Stimulated activated naive CD8-positive, alpha-beta T cell treated with anti-CD3 and anti-CD28 coated beads, Interleukin-15, Interleukin-2, amounts not matched to agents 100 ng/mL and 50 ng/mL, for 24 hours (primary cell): ENCODE measurements at regions not wholly inside any gene's neighbourhood (a gene's known extent, or its start where the extent isn't known, plus 50 kb on each side); places are given as distances from the start of the nearest gene placed in this dataset.

Experiments
- H3K27ac Mint-ChIP-seq: one replicate; pipeline ENCODE4 v1.8.0; 2021; ENCODE audit warnings: mild to moderate bottlenecking, mixed read lengths
- H3K27me3 Mint-ChIP-seq: one replicate; pipeline ENCODE4 v1.8.0; 2021; ENCODE audit warnings: mixed read lengths
- H3K36me3 Mint-ChIP-seq: one replicate; pipeline ENCODE4 v1.8.0; 2021; ENCODE audit warnings: low read depth, mixed read lengths
- H3K4me1 Mint-ChIP-seq: one replicate; pipeline ENCODE4 v1.8.0; 2021; ENCODE audit warnings: low read depth, mixed read lengths
- H3K4me3 Mint-ChIP-seq: one replicate; pipeline ENCODE4 v1.8.0; 2021; ENCODE audit warnings: mild to moderate bottlenecking, mixed read lengths
- H3K9me3 Mint-ChIP-seq: one replicate; pipeline ENCODE4 v1.8.0; 2021; ENCODE audit warnings: mixed read lengths

DNA sequence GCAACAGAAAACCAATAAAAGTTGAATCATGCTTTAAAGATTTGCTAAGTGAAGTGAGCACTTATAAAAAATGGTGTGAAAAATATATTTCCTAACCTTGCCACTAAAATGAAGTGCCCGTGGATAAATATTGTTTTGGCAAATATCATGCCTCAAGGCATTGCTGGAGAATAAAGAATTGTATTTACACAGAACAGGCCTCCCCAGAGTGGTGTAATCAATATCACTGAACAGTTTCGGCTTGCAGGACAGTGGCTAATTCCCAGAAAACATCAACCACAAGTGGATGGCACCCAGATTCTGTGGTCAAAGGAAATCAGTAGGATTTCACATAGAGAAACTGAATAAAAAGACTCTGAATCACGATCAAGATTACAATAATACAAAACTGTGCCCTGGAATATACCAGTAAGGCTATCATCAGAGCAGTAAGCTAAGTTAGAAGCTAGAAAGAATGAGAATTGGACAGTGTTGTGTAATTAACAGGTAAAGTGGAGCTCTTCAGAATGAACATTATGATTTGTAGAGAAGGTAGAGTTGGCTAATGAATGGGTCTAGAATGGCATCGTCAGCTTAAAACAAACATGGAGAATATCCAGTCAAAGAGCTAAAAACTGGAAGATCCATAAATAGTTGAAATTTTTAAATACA lies 1026.9 kb upstream of the ADGRB3 start:
- Mint-ChIP-seq H3K27me3 (no peaks in the 10 kb centered on the region), H3K4me3 (no peak overlapping the region), H3K4me1 (no peaks in the 10 kb centered on the region), H3K27ac (no peak overlapping the region), H3K36me3 (no peaks in the 10 kb centered on the region), H3K9me3 (peaks cover 15% of the 10 kb centered on the region)

DNA sequence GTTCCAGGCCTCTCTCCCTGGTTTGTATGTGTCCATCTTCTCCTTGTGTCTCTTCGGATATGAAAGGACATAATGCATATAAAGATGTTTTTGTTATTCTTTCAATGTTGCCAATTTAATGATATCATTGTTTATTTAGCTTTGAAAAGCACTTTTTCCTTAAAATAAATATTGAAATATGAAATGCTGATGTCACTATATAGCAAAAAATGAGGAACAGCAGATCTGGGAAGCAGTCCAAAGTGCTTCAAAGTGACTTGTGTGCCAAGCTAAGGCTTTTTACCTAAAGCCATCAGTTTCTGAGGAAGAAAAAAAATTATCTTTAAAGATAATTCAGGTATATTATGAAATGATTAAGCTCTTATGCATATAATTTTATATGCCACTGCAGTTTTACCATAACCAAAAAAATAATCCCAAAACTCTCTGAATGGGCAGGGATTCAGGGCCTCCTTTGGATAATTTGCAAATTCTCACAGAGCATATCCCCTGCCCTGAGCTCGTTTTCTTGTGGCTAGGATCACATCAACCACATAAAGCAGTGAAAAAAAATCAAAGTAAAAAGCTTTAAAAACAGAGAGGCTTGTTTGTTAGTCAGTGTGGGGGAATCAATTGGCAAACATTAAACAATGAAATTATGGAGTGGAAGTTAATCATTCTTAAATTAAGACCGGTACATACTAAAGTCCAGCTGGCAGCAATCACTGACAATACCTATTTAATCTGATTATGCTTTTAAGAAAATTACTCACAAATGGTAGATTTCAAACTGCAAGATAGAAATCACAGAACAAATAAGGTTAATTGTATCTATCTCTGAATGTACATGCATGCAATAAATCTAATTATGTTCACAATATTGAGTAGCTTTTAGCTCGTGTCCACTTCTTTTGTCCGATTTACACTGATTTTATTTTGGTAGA lies 1027.9 kb upstream of the ADGRB3 start:
- Mint-ChIP-seq H3K4me3 (no peak overlapping the region), H3K9me3 (peaks cover 8% of the 10 kb centered on the region), H3K36me3 (no peaks in the 10 kb centered on the region), H3K27ac (no peak overlapping the region), H3K27me3 (no peaks in the 10 kb centered on the region), H3K4me1 (no peaks in the 10 kb centered on the region)

- Mint-ChIP-seq H3K4me3 (no peak overlapping the region), H3K27ac (no peak overlapping the region), H3K36me3 (no peaks in the 10 kb centered on the region), H3K27me3 (no peaks in the 10 kb centered on the region), H3K9me3 (peaks cover 4% of the 10 kb centered on the region), H3K4me1 (no peaks in the 10 kb centered on the region)
Measured at GRCh38 chr6:67594366-67594765, 1040.7 kb upstream of the ADGRB3 start.

- no peak overlapping the region for H3K27ac Mint-ChIP-seq
- no peak overlapping the region for H3K4me3 Mint-ChIP-seq
- no peaks in the 10 kb centered on the region for H3K4me1 Mint-ChIP-seq
- H3K36me3 Mint-ChIP-seq: no peaks in the 10 kb centered on the region
- peaks cover 4% of the 10 kb centered on the region for H3K9me3 Mint-ChIP-seq
- no peaks in the 10 kb centered on the region for H3K27me3 Mint-ChIP-seq
Measured at GRCh38 chr6:67593247-67593646, 1041.8 kb upstream of the ADGRB3 start.

DNA sequence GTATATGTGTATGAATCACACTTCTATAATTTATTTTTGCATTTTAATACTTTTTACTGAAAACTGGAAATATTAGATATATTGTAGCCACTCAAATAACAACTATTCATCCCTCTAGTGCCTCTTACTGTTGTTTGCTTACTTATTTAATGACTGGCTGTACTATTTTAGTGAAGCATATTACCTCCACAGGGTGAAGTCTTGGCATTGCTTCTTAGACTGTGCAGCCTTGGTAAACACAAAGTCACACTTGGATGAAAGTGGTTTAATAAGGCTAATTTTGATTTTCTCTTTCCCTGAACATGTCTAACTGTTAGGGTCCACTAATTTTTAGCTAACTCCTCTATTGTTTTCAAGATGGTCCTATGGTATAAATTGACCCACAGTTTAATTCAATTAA lies 1043.2 kb upstream of the ADGRB3 start:
- H3K9me3 Mint-ChIP-seq: peaks cover 4% of the 10 kb centered on the region
- no peaks in the 10 kb centered on the region for H3K27me3 Mint-ChIP-seq
- H3K36me3 Mint-ChIP-seq: no peaks in the 10 kb centered on the region
- no peak overlapping the region for H3K27ac Mint-ChIP-seq
- H3K4me1 Mint-ChIP-seq: no peaks in the 10 kb centered on the region
- H3K4me3 Mint-ChIP-seq: no peak overlapping the region

GRCh38 chr6:67567842-67568241 lies 1067.2 kb upstream of the ADGRB3 start:
- H3K4me3 Mint-ChIP-seq: no peak overlapping the region
- H3K27ac Mint-ChIP-seq: no peak overlapping the region
- H3K27me3 Mint-ChIP-seq: no peaks in the 10 kb centered on the region
- no peaks in the 10 kb centered on the region for H3K4me1 Mint-ChIP-seq
- H3K9me3 Mint-ChIP-seq: peaks cover 8% of the 10 kb centered on the region
- H3K36me3 Mint-ChIP-seq: no peaks in the 10 kb centered on the region

DNA sequence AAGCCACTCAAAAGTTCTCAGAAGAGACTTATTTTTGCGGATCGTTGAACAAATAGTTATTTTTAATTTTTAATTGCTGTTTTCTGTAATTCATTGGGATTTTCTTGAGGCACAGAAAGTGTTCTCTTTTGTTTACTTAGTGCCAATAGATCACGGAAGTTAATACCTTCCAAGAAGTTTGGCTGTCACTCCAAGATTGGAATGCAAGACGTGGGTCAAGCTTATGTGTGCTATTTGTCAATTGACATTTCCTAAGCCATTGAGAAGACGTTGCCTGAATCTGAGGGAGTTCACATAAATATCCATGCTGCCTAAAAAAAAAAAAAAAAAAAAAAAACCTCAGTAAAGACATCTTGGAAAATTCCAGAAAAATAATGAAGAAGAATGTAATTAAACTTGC lies 1071.4 kb upstream of the ADGRB3 start:
- no peaks in the 10 kb centered on the region for H3K4me1 Mint-ChIP-seq
- no peak overlapping the region for H3K4me3 Mint-ChIP-seq
- H3K27me3 Mint-ChIP-seq: no peaks in the 10 kb centered on the region
- peaks cover 4% of the 10 kb centered on the region for H3K9me3 Mint-ChIP-seq
- H3K36me3 Mint-ChIP-seq: no peaks in the 10 kb centered on the region
- no peak overlapping the region for H3K27ac Mint-ChIP-seq

- no peaks in the 10 kb centered on the region for H3K4me1 Mint-ChIP-seq
- no peak overlapping the region for H3K4me3 Mint-ChIP-seq
- H3K27me3 Mint-ChIP-seq: no peaks in the 10 kb centered on the region
- no peak overlapping the region for H3K27ac Mint-ChIP-seq
- H3K9me3 Mint-ChIP-seq: peaks cover 18% of the 10 kb centered on the region
- H3K36me3 Mint-ChIP-seq: no peaks in the 10 kb centered on the region
Measured at GRCh38 chr6:67560068-67560467, 1075.0 kb upstream of the ADGRB3 start.

DNA sequence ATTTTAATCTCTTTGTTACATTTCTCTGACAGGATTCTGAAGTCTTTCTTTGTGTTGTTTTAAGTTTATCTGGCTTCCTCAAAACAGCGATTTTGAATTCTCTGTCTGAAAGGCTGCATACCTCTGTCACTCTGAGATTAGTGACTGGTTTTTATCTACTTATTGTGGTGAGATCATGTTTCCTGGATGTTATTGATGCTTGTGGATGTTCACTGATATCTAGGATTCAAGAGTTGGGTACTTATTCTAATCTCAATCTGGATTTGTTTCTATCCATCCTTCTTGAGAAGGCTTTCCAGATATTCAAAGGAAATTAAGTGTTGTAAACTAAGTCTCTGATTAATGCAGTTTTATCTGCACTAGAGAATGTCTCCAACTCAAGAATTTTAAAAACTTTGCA lies 1076.1 kb upstream of the ADGRB3 start:
- H3K4me1 Mint-ChIP-seq: no peaks in the 10 kb centered on the region
- H3K27me3 Mint-ChIP-seq: no peaks in the 10 kb centered on the region
- peaks cover 18% of the 10 kb centered on the region for H3K9me3 Mint-ChIP-seq
- H3K27ac Mint-ChIP-seq: no peak overlapping the region
- no peak overlapping the region for H3K4me3 Mint-ChIP-seq
- no peaks in the 10 kb centered on the region for H3K36me3 Mint-ChIP-seq

GRCh38 chr6:67544851-67545452 lies 1090.1 kb upstream of the ADGRB3 start:
- Mint-ChIP-seq H3K4me3 (no peak overlapping the region), H3K27ac (no peak overlapping the region), H3K9me3 (peaks cover 21% of the 10 kb centered on the region), H3K36me3 (no peaks in the 10 kb centered on the region), H3K4me1 (no peaks in the 10 kb centered on the region), H3K27me3 (no peaks in the 10 kb centered on the region)

GRCh38 chr6:67541586-67541985 lies 1093.5 kb upstream of the ADGRB3 start:
- Mint-ChIP-seq H3K4me1 (no peaks in the 10 kb centered on the region), H3K27me3 (no peaks in the 10 kb centered on the region), H3K27ac (no peak overlapping the region), H3K9me3 (peaks cover 16% of the 10 kb centered on the region), H3K36me3 (no peaks in the 10 kb centered on the region), H3K4me3 (no peak overlapping the region)

- no peak overlapping the region for H3K4me3 Mint-ChIP-seq
- H3K36me3 Mint-ChIP-seq: no peaks in the 10 kb centered on the region
- H3K27ac Mint-ChIP-seq: no peak overlapping the region
- H3K4me1 Mint-ChIP-seq: no peaks in the 10 kb centered on the region
- H3K27me3 Mint-ChIP-seq: no peaks in the 10 kb centered on the region
- H3K9me3 Mint-ChIP-seq: peaks cover 11% of the 10 kb centered on the region
Measured at GRCh38 chr6:67538032-67538431, 1097.0 kb upstream of the ADGRB3 start.

DNA sequence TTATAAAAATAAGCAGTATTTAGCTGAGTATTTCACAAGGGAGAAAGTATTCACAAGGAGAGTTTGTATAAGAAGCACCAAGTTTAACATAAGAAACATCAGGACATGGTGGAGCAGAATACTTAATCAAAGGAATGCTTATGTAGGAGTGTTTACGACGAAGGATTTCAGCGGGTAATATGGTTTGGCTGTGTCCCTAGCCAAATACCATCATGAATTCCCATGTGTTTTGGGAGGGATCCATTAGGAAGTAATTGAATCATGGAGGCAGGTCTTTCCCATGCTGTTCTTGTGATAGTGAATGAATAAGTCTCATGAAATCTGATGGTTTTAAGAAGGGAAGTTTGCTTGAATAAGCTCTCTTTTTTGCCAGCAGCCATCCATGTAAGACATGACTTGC lies 1099.1 kb upstream of the ADGRB3 start:
- Mint-ChIP-seq H3K4me3 (no peak overlapping the region), H3K9me3 (peaks cover 11% of the 10 kb centered on the region), H3K27ac (no peak overlapping the region), H3K36me3 (no peaks in the 10 kb centered on the region), H3K4me1 (no peaks in the 10 kb centered on the region), H3K27me3 (no peaks in the 10 kb centered on the region)

DNA sequence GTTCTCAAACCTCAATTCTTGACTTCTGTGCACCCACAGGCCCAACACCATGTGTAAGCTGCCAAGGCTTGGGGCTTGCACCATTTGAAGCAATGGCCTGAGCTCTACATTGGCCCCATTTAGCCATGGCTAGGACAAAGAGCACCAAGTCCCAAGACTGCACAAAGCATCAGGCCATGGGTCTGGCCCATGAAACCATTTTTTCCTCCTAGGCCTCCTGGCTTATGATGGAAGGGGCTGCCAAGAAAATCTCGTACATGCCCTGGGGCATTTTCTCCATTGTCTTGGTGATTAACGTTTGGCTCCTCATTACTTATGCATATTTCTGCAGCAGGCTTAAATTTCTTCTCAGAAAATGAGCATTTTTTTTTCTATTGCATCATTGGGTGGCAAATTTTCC lies 1128.7 kb upstream of the ADGRB3 start:
- Mint-ChIP-seq H3K4me1 (no peaks in the 10 kb centered on the region), H3K27me3 (no peaks in the 10 kb centered on the region), H3K4me3 (no peak overlapping the region), H3K9me3 (peaks cover 9% of the 10 kb centered on the region), H3K27ac (no peak overlapping the region), H3K36me3 (no peaks in the 10 kb centered on the region)

DNA sequence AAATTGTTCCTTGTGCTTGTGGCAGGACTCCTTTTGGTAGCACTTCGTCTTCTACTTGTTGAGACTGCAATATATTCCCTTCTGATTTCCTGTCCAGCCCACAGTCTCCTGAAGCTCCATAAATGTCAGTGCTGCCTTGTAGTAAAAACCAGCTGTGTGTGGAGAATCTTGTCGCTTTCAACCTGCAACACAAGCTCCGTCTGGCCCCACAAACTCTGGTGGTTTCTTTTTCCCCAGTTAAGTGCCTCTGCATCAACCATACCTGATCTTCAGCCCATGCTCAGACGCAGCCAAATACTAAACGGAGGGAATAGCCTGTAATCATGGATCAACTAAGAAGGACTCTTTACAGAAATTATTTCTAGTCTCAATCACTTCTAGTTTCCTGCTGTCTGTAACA lies 1133.3 kb upstream of the ADGRB3 start:
- Mint-ChIP-seq H3K4me1 (no peaks in the 10 kb centered on the region), H3K9me3 (peaks cover 9% of the 10 kb centered on the region), H3K27me3 (no peaks in the 10 kb centered on the region), H3K27ac (no peak overlapping the region), H3K36me3 (no peaks in the 10 kb centered on the region), H3K4me3 (no peak overlapping the region)
